Ureter (tissue), 1 donor: ENCODE measurements at regions not wholly inside any gene's neighbourhood (a gene's known extent, or its start where the extent isn't known, plus 50 kb on each side); places are given as distances from the start of the nearest gene placed in this dataset.
A peak's percentile ranks its signal among the peaks of the same experiment; 100 is the strongest.

Source experiments
- DNase-seq: peaks from one replicate; pipeline ENCODE4 v3.0.0-alpha.2; 2020; ENCODE audit warnings: low spot score
- donor health status: DM: yes; HTN: yes; CAD: no.

- no peak for DNase-seq
These were observed 92.7 kb downstream of the PCSK1 start for GRCh38 chr5:96340357-96340756.

GRCh38 chr5:96339862-96340261 lies 93.2 kb downstream of the PCSK1 start:
- no peak for DNase-seq

GRCh38 chr5:96338624-96339415 lies 94.2 kb downstream of the PCSK1 start:
- no peak for DNase-seq

DNA sequence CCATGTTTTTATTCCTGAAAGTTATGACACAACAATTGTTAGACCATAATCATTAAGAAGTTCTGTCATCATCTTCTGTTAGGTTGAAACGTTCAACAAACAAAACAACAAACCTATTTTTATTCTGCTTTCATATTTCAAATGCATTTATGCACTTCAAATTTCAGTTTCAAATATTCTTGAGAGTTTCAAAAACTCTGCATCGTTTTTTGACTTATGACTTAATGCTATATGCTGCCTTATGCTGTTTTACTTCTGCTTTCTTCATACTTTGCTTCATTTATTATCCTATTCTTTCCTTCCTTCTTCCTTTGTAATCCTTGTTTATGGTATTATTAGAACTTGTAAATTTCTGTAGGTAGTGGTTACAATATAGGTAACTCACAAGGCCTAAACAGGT lies 95.0 kb downstream of the PCSK1 start:
- no peak for DNase-seq

GRCh38 chr5:96337048-96337781 lies 95.8 kb downstream of the PCSK1 start:
- DNase-seq = no peak

GRCh38 chr5:96336351-96336985 lies 96.6 kb downstream of the PCSK1 start:
- DNase-seq = peak; percentile 77

DNA sequence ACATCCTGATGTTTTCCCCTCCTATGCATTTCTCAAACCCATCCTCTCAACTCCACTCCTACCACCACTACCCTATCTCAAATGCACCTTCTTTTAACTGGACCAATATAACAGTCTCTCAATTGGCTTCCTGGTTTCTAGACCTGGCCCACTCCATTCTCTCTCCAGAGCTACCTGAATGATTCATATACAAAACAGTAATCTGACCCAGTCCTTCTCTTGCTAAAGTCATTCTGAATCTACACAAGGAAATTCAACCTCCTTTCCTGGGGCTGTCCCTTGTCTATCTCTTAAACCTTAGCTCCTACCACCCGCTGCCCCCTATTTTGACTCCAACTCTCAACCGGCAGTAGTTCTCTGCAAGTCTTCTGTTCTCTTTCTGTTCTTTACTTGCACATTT lies 97.2 kb downstream of the PCSK1 start:
- no peak for DNase-seq

DNA sequence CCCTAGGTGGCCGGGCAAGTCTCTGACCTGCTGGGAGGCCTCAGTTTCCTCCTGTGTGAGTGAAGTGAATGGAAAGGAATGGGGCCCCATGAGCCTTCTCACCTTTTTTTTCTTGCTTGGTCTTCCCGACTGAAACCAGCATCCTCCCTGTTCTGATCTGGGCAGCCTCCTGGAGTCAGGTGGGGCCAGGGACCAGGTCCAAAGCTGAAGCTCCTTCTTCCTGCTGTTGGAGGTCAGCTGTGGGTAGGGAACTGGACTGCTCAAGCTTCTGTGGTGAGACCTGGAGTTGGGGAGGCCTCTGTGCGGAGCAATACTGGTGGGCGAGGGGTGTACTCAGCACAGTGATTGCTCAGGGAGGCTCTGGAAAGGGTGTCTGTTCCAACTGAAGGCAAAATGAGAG lies 99.7 kb downstream of the PCSK1 start:
- no peak for DNase-seq

DNA sequence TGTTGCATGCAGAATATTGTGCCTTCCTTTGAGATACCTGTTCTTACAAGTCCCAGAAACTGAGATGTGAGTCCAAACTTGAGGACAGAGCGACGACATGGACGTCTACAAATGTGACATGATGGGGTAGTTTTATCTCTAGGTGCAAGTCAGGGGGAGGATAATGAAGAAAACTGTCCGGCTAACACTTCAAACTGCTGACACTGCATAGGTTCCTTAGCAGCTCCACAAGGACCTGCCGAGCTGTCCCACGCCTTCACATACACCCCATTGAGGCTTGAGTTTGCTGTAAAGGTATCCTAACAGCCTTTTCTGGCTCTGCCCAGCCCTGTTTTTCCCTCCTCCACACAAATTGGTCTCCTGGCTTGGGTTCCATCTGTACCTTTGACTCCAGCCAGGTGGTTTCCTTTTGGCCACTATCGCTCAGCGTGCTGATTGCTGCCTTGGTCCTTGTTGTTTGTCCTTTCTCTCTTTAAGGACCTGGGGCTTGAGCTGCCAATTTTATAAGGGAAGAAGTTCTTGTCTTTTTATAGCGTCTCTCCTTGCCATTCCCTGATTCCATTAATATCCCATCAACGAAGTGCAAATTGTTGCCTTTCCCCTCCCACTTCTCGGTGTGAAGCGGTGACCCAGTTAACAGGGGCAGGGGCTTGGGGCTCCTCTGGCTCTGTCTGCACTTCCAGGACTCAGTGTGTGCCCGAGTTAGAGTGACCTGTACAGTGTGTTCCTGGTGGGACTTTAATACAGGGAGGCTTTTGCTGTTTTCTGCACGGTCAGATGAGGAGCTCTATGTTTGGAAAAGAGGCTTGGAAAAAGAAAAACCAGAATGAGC lies 100.3 kb downstream of the PCSK1 start:
- DNase-seq = no peak

- no peak for DNase-seq
These were observed 101.2 kb downstream of the PCSK1 start for GRCh38 chr5:96331681-96332361.

- no peak for DNase-seq
These were observed 101.8 kb downstream of the PCSK1 start for GRCh38 chr5:96331210-96331609.

GRCh38 chr5:96330530-96331140 lies 102.4 kb downstream of the PCSK1 start:
- DNase-seq = no peak

- no peak for DNase-seq
These were observed 103.0 kb downstream of the PCSK1 start for GRCh38 chr5:96329886-96330529.

GRCh38 chr5:96329289-96329688 lies 103.8 kb downstream of the PCSK1 start:
- no peak for DNase-seq

- no peak for DNase-seq
These were observed 105.3 kb downstream of the PCSK1 start for GRCh38 chr5:96327722-96328121.

DNA sequence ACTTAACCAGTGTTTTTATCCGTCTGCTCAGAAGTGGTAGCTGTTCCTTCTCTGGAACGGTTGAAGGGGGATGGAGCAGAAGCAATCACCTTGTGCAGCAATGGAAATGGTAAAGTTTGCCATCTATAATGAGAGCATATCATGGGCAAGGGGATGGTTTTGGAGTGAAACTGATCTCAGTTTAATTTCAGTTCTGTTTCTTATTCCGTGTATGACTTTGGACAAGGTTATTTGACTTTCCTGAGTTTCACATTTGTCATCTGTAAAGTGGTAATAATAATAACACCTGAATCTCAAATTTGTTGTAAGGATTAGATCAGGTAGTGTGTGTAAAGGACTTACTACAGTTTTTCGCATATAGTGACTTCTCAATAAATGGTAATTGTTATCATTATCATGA lies 106.1 kb downstream of the PCSK1 start:
- DNase-seq = no peak

DNA sequence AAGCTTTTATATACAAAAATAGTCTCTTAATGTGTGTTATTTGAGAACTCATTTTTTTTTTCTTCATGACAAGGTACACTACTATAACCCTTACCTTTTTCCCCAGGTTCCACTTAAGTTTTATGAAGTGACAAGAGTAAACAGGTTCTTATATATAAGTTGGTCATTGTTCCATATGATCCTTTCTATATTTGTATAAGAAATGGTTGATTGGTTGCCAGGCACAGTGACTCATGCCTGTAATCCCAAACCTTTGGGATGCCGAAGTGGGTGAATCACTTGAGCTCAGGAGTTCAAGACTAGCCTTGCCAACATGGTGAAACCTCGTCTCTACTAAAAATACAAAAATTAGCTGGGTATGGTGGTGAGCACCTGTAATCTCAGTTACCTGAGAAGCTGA lies 108.3 kb downstream of the PCSK1 start:
- DNase-seq = no peak

DNA sequence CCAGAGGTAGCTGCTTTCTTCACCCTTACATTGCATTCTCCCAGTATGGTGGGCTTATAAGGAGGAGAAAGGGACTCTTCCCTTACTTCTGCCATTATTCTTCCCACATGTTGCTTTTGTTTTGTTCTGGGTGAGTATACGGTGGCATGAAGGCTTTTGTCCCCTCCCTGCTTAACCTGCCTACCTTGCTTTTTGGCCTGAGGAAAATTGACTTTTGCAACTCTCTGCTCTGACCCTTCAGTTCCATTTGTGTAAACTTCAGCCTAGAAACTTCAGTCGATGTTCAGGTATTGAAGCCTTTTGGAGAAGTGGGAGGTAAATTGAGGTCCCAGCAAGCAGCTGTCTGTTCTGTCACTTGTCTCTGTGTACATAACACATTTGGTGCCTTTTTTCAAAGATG lies 110.2 kb downstream of the PCSK1 start:
- no peak for DNase-seq

- DNase-seq = no peak
These were observed 110.8 kb downstream of the PCSK1 start for GRCh38 chr5:96322217-96322616.

DNA sequence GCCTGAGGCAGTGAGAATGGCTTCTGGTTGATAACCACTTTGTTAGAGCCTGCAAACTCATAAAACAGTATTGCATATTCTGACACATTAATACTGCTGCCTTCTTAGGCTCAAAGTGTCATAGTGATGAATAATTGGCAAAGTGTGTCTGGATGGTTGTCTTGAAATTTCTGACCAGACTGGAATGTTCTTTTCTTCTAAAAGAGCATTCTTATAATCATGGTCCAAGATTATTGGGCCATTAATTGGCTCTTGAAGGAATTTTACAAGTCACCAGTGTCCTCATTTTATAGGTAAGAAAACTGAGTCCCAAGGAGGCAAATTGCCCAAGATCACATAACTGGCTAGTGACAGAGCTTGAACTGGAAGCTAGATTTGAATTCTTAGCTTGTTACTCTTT lies 111.7 kb downstream of the PCSK1 start:
- DNase-seq = no peak
